Astrocyte (in vitro differentiated cells and primary cell): ENCODE measurements at regions not wholly inside any gene's neighbourhood (a gene's known extent, or its start where the extent isn't known, plus 50 kb on each side); places are given as distances from the start of the nearest gene placed in this dataset.

ENCODE experiments used
- EZH2 ChIP-seq: IDR thresholded peaks from 2 replicates; pipeline ENCODE4 v1.6.1; 2012; ENCODE audit warnings: mild to moderate bottlenecking, low read length, inconsistent platforms; ENCODE audit not compliant: insufficient read depth
- TF ChIP-seq, protein P1 (sequence below): IDR thresholded peaks from 2 replicates; pipeline ENCODE4 v1.5.1; 2011; ENCODE audit warnings: low read depth, mild to moderate bottlenecking, inconsistent platforms, low read length, moderate library complexity; ENCODE audit not compliant: insufficient read depth

DNA sequence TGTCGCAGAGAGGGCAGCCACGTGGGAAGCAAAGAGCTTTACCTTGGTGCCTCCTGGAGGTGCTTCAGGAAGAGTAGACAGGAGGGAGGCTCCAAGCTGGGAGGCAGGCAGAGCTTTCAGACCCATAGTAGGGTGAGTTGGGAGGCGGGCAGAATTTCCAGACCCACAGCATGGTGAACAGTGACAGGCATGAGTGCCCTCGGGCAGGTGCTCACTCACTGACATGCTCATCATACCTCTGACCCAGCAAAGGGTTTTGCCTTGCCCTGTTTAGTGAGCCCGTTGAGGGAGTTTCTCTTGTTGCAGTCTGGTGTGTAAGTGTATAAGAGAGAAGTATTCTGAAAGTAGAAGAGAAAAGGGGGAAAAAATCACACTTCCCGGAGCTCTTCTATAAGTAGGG lies 86.4 kb upstream of the NTM start:
- TF ChIP-seq, protein P1, sequence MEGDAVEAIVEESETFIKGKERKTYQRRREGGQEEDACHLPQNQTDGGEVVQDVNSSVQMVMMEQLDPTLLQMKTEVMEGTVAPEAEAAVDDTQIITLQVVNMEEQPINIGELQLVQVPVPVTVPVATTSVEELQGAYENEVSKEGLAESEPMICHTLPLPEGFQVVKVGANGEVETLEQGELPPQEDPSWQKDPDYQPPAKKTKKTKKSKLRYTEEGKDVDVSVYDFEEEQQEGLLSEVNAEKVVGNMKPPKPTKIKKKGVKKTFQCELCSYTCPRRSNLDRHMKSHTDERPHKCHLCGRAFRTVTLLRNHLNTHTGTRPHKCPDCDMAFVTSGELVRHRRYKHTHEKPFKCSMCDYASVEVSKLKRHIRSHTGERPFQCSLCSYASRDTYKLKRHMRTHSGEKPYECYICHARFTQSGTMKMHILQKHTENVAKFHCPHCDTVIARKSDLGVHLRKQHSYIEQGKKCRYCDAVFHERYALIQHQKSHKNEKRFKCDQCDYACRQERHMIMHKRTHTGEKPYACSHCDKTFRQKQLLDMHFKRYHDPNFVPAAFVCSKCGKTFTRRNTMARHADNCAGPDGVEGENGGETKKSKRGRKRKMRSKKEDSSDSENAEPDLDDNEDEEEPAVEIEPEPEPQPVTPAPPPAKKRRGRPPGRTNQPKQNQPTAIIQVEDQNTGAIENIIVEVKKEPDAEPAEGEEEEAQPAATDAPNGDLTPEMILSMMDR, result no peak
- no peak for TF ChIP-seq EZH2
